ENCODE measurements at regions not wholly inside any gene's neighbourhood (a gene's known extent, or its start where the extent isn't known, plus 50 kb on each side); places are given as distances from the start of the nearest gene placed in this dataset.

- Histone ChIP-seq H3K4me1 (ENCODE audit: control insufficient read depth, low read length) (peaks cover 6% of the 10 kb centered on the region), H3K9me3 (ENCODE audit: control insufficient read depth, insufficient read depth, low read length) (no peaks in the 10 kb centered on the region), H3K27me3 (ENCODE audit: control insufficient read depth, low read length) (no peaks in the 10 kb centered on the region; the same call in 1 of the 2 replicates), H3K4me2 (ENCODE audit: low read length) (no peak overlapping the region), H3K79me2 (ENCODE audit: control insufficient read depth, low read length) (no peaks in the 10 kb centered on the region), H3K4me3 (ENCODE audit: low read length) (no peak overlapping the region), H3F3A (ENCODE audit: control insufficient read depth, insufficient read depth) (no peaks in the 10 kb centered on the region), H3K9me2 (replicated peaks; ENCODE audit: control insufficient read depth, low read length) (no peaks in the 10 kb centered on the region), H3K36me3 (ENCODE audit: control insufficient read depth, low read length) (no peaks in the 10 kb centered on the region), H4K20me1 (ENCODE audit: control insufficient read depth, insufficient read depth, low read depth, low read length) (no peaks in the 10 kb centered on the region), H3K27ac (ENCODE audit: low read depth, low read length) (no peak overlapping the region)
- TF ChIP-seq EZH2phosphoT487 (IDR thresholded peaks at IDR 0.05; ENCODE audit: borderline replicate concordance, low read length), result no peak
- TF ChIP-seq CTCF (IDR thresholded peaks at IDR 0.05; ENCODE audit: low read depth, low read length, poor library complexity, severe bottlenecking), result no peak
These were observed 107.0 kb upstream of the AKIP1 start for GRCh38 chr11:8803973-8804372.

DNA sequence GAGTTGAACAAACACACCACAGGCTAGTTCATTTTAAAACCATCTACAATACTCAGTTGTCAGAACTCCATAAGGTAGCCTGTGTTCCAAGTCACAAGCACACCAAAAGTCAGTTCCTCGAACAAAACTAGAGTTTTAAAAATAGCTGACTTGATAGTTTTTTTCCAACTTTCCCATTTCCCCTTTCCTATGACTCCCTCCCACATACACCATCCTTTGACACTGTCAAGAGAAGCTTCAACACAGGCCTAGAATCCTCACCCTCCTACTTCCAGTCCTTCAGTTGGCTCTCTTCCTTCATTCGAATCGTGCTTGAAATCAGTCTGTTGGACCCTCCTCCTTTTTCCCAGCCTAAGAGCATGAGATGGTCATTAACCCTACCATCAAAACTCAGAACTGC, 105.7 kb upstream of the AKIP1 start:
- H3K27me3 ChIP-seq (ENCODE audit: control insufficient read depth, low read length), result peaks cover 6% of the 10 kb centered on the region
- no peaks in the 10 kb centered on the region for H3K36me3 ChIP-seq (ENCODE audit: control insufficient read depth, low read length)
- no peaks in the 10 kb centered on the region for H3K9me2 ChIP-seq (replicated peaks; ENCODE audit: control insufficient read depth, low read length)
- TF ChIP-seq EZH2phosphoT487 (IDR thresholded peaks at IDR 0.05; ENCODE audit: borderline replicate concordance, low read length), result no peak
- TF ChIP-seq CTCF (IDR thresholded peaks at IDR 0.05; ENCODE audit: low read depth, low read length, poor library complexity, severe bottlenecking), result no peak
- H3K4me1 ChIP-seq (ENCODE audit: control insufficient read depth, low read length), result 0 out of 2 replicates have a peak, but pooled peaks cover 2% of the 10 kb centered on the region
- no peaks in the 10 kb centered on the region for H4K20me1 ChIP-seq (ENCODE audit: control insufficient read depth, insufficient read depth, low read depth, low read length)
- no peaks in the 10 kb centered on the region for H3F3A ChIP-seq (ENCODE audit: control insufficient read depth, insufficient read depth)
- H3K4me2 ChIP-seq (ENCODE audit: low read length), result no peak overlapping the region
- no peaks in the 10 kb centered on the region for H3K79me2 ChIP-seq (ENCODE audit: control insufficient read depth, low read length)
- no peaks in the 10 kb centered on the region for H3K9me3 ChIP-seq (ENCODE audit: control insufficient read depth, insufficient read depth, low read length)
- no peak overlapping the region for H3K4me3 ChIP-seq (ENCODE audit: low read length)
- no peak overlapping the region for H3K27ac ChIP-seq (ENCODE audit: low read depth, low read length)

DNA sequence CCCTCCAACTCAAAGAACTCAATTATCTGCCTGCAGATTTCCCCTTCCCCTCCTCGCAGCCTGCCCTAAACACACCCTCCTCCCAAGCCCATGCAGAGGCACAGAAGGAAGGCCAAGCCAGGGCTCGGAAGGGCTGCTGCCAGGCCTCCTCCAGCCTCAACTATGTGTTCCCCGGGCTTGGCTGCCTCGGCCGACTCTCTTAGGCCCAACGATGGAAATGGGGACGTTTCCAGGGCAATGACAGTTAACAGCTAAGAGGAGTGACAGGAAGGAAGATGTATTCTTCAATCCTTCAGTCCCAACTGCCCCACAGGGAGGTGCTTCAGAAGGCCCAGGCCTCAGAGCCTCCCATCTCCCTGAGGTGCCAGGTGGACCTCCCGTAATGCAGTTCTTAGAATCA, 104.0 kb upstream of the AKIP1 start:
- H3K9me3 ChIP-seq (ENCODE audit: control insufficient read depth, insufficient read depth, low read length), result no peaks in the 10 kb centered on the region
- no peaks in the 10 kb centered on the region for H3K36me3 ChIP-seq (ENCODE audit: control insufficient read depth, low read length)
- H4K20me1 ChIP-seq (ENCODE audit: control insufficient read depth, insufficient read depth, low read depth, low read length), result no peaks in the 10 kb centered on the region
- no peak overlapping the region for H3K27ac ChIP-seq (ENCODE audit: low read depth, low read length)
- H3K4me3 ChIP-seq (ENCODE audit: low read length), result no peak overlapping the region
- H3K4me2 ChIP-seq (ENCODE audit: low read length), result no peak overlapping the region
- H3K27me3 ChIP-seq (ENCODE audit: control insufficient read depth, low read length), result peaks cover 6% of the 10 kb centered on the region
- no peaks in the 10 kb centered on the region for H3K79me2 ChIP-seq (ENCODE audit: control insufficient read depth, low read length)
- no peaks in the 10 kb centered on the region for H3K4me1 ChIP-seq (ENCODE audit: control insufficient read depth, low read length)
- H3K9me2 ChIP-seq (replicated peaks; ENCODE audit: control insufficient read depth, low read length), result no peaks in the 10 kb centered on the region
- H3F3A ChIP-seq (ENCODE audit: control insufficient read depth, insufficient read depth), result no peaks in the 10 kb centered on the region
- TF ChIP-seq EZH2phosphoT487 (IDR thresholded peaks at IDR 0.05; ENCODE audit: borderline replicate concordance, low read length) (no peak), CTCF (IDR thresholded peaks at IDR 0.05; ENCODE audit: low read depth, low read length, poor library complexity, severe bottlenecking) (no peak)
